ENCODE measurements at regions not wholly inside any gene's neighbourhood (a gene's known extent, or its start where the extent isn't known, plus 50 kb on each side); places are given as distances from the start of the nearest gene placed in this dataset.

DNA sequence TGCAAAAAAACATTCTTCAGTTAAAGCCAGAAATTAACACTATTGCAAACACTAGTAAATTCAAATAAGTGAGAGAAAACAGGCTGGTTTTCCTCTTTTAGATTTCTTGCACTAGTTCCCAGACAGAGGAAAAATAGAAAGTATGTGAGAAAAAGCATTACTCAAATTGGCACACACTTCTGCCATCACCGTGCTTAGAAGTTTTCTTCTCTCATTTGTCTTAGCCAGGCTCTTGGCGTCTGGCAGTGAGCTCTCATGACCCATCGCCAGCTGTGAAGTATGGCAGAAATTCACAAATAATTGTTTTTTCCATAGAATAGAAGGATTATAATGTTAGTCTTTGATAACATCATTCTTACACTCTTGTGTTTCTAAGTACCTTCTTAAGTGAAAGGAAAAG is 515.9 kb downstream of the GBE1 start:
- TF ChIP-seq, protein P1, sequence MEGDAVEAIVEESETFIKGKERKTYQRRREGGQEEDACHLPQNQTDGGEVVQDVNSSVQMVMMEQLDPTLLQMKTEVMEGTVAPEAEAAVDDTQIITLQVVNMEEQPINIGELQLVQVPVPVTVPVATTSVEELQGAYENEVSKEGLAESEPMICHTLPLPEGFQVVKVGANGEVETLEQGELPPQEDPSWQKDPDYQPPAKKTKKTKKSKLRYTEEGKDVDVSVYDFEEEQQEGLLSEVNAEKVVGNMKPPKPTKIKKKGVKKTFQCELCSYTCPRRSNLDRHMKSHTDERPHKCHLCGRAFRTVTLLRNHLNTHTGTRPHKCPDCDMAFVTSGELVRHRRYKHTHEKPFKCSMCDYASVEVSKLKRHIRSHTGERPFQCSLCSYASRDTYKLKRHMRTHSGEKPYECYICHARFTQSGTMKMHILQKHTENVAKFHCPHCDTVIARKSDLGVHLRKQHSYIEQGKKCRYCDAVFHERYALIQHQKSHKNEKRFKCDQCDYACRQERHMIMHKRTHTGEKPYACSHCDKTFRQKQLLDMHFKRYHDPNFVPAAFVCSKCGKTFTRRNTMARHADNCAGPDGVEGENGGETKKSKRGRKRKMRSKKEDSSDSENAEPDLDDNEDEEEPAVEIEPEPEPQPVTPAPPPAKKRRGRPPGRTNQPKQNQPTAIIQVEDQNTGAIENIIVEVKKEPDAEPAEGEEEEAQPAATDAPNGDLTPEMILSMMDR (IDR thresholded peaks at IDR 0.05) = no peak
- TF ChIP-seq EP300 (IDR thresholded peaks at IDR 0.05) (no peak), POLR2AphosphoS5 (IDR thresholded peaks at IDR 0.05) (no peak)

All from esophagus muscularis mucosa (tissue), 4 donors.